ENCODE measurements at regions not wholly inside any gene's neighbourhood (a gene's known extent, or its start where the extent isn't known, plus 50 kb on each side); places are given as distances from the start of the nearest gene placed in this dataset.
"Not testable (repeated sequence)": the region's sequence is repeated elsewhere in the genome, so short reads cannot be mapped to it uniquely, and the experiment has no call there.

- Histone ChIP-seq H3K4me1 (ENCODE audit: insufficient read depth, low read length, severe bottlenecking) (no peaks in the 10 kb centered on the region), H3K9me3 (ENCODE audit: low read length) (no peaks in the 10 kb centered on the region), H3F3A (ENCODE audit: insufficient read depth, low read length) (no peaks in the 10 kb centered on the region), H4K20me1 (ENCODE audit: insufficient read depth, low read length) (no peaks in the 10 kb centered on the region), H3K36me3 (ENCODE audit: insufficient read depth, low read length) (no peaks in the 10 kb centered on the region), H2AFZ (ENCODE audit: low read length) (no peak overlapping the region), H3K27me3 (ENCODE audit: insufficient read depth, low read length) (no peaks in the 10 kb centered on the region), H3K27ac (ENCODE audit: low read depth, low read length, poor library complexity, severe bottlenecking) (no peak overlapping the region), H3K4me2 (ENCODE audit: low read length) (no peak overlapping the region), H3K79me2 (ENCODE audit: insufficient read depth, low read length) (no peaks in the 10 kb centered on the region), H3K9me2 (ENCODE audit: low read depth, low read length) (no peaks in the 10 kb centered on the region), H3K4me3 (ENCODE audit: low read depth, low read length, poor library complexity, severe bottlenecking) (no peak overlapping the region), H3K9ac (ENCODE audit: low read length) (no peak overlapping the region)
- no peak for TF ChIP-seq CTCF (IDR thresholded peaks at IDR 0.05; ENCODE audit: low read length)
- no peak for TF ChIP-seq EZH2 (IDR thresholded peaks at IDR 0.05; ENCODE audit: borderline replicate concordance, low read length)
Observed at GRCh38 chr10:65670087-65670486, 1255.7 kb upstream of the LRRTM3 start.

GRCh38 chr10:65670596-65670995 lies 1255.2 kb upstream of the LRRTM3 start:
- not testable (repeated sequence) for H3K79me2 ChIP-seq (ENCODE audit: insufficient read depth, low read length); H3K4me1 ChIP-seq (ENCODE audit: insufficient read depth, low read length, severe bottlenecking); H3K9ac ChIP-seq (ENCODE audit: low read length); H4K20me1 ChIP-seq (ENCODE audit: insufficient read depth, low read length); H3K36me3 ChIP-seq (ENCODE audit: insufficient read depth, low read length); H3K27ac ChIP-seq (ENCODE audit: low read depth, low read length, poor library complexity, severe bottlenecking); H3K4me3 ChIP-seq (ENCODE audit: low read depth, low read length, poor library complexity, severe bottlenecking); H3K27me3 ChIP-seq (ENCODE audit: insufficient read depth, low read length); H3K9me3 ChIP-seq (ENCODE audit: low read length); H2AFZ ChIP-seq (ENCODE audit: low read length); H3K4me2 ChIP-seq (ENCODE audit: low read length); H3K9me2 ChIP-seq (ENCODE audit: low read depth, low read length); H3F3A ChIP-seq (ENCODE audit: insufficient read depth, low read length)

GRCh38 chr10:65675236-65675635 lies 1250.6 kb upstream of the LRRTM3 start:
- no peak overlapping the region for H2AFZ ChIP-seq (ENCODE audit: low read length)
- H3K9ac ChIP-seq (ENCODE audit: low read length): no peak overlapping the region
- H3F3A ChIP-seq (ENCODE audit: insufficient read depth, low read length): no peaks in the 10 kb centered on the region
- no peaks in the 10 kb centered on the region for H3K9me3 ChIP-seq (ENCODE audit: low read length)
- no peaks in the 10 kb centered on the region for H3K4me1 ChIP-seq (ENCODE audit: insufficient read depth, low read length, severe bottlenecking)
- H3K4me3 ChIP-seq (ENCODE audit: low read depth, low read length, poor library complexity, severe bottlenecking): no peak overlapping the region
- no peak overlapping the region for H3K4me2 ChIP-seq (ENCODE audit: low read length)
- no peaks in the 10 kb centered on the region for H4K20me1 ChIP-seq (ENCODE audit: insufficient read depth, low read length)
- H3K36me3 ChIP-seq (ENCODE audit: insufficient read depth, low read length): no peaks in the 10 kb centered on the region
- H3K27me3 ChIP-seq (ENCODE audit: insufficient read depth, low read length): no peaks in the 10 kb centered on the region
- TF ChIP-seq CTCF (IDR thresholded peaks at IDR 0.05; ENCODE audit: low read length) (no peak), EZH2 (IDR thresholded peaks at IDR 0.05; ENCODE audit: borderline replicate concordance, low read length) (no peak)
- no peaks in the 10 kb centered on the region for H3K9me2 ChIP-seq (ENCODE audit: low read depth, low read length)
- H3K27ac ChIP-seq (ENCODE audit: low read depth, low read length, poor library complexity, severe bottlenecking): no peak overlapping the region
- no peaks in the 10 kb centered on the region for H3K79me2 ChIP-seq (ENCODE audit: insufficient read depth, low read length)

- no peak overlapping the region for H3K4me3 ChIP-seq (ENCODE audit: low read depth, low read length, poor library complexity, severe bottlenecking)
- no peak overlapping the region for H3K27ac ChIP-seq (ENCODE audit: low read depth, low read length, poor library complexity, severe bottlenecking)
- H2AFZ ChIP-seq (ENCODE audit: low read length): no peak overlapping the region
- H3K9ac ChIP-seq (ENCODE audit: low read length): no peak overlapping the region
- no peaks in the 10 kb centered on the region for H3F3A ChIP-seq (ENCODE audit: insufficient read depth, low read length)
- H3K27me3 ChIP-seq (ENCODE audit: insufficient read depth, low read length): no peaks in the 10 kb centered on the region
- H3K9me3 ChIP-seq (ENCODE audit: low read length): no peaks in the 10 kb centered on the region
- no peaks in the 10 kb centered on the region for H4K20me1 ChIP-seq (ENCODE audit: insufficient read depth, low read length)
- no peaks in the 10 kb centered on the region for H3K4me1 ChIP-seq (ENCODE audit: insufficient read depth, low read length, severe bottlenecking)
- H3K4me2 ChIP-seq (ENCODE audit: low read length): no peak overlapping the region
- H3K9me2 ChIP-seq (ENCODE audit: low read depth, low read length): no peaks in the 10 kb centered on the region
- no peak for TF ChIP-seq EZH2 (IDR thresholded peaks at IDR 0.05; ENCODE audit: borderline replicate concordance, low read length)
- no peak for TF ChIP-seq CTCF (IDR thresholded peaks at IDR 0.05; ENCODE audit: low read length)
- no peaks in the 10 kb centered on the region for H3K36me3 ChIP-seq (ENCODE audit: insufficient read depth, low read length)
- no peaks in the 10 kb centered on the region for H3K79me2 ChIP-seq (ENCODE audit: insufficient read depth, low read length)
Observed at GRCh38 chr10:65684896-65685295, 1240.9 kb upstream of the LRRTM3 start.
